ENCODE measurements at regions not wholly inside any gene's neighbourhood (a gene's known extent, or its start where the extent isn't known, plus 50 kb on each side); places are given as distances from the start of the nearest gene placed in this dataset.

GRCh38 chr11:95571718-95572260 is 217.8 kb downstream of the FAM76B start:
- TF ChIP-seq CTCF (conservative IDR thresholded peaks at IDR 0.05): no peak
- no peak for TF ChIP-seq ZFX (IDR thresholded peaks at IDR 0.05)

Measured in C4-2B (cell line).